GM19238 (cell line): ENCODE measurements at regions not wholly inside any gene's neighbourhood (a gene's known extent, or its start where the extent isn't known, plus 50 kb on each side); places are given as distances from the start of the nearest gene placed in this dataset.
"Not testable (repeated sequence)": the region's sequence is repeated elsewhere in the genome, so short reads cannot be mapped to it uniquely, and the experiment has no call there.

Source experiments
- DNase-seq: peaks from one replicate; pipeline ENCODE4 v3.0.0; 2011; ENCODE audit warnings: low spot score; ENCODE audit not compliant: insufficient read length

DNA sequence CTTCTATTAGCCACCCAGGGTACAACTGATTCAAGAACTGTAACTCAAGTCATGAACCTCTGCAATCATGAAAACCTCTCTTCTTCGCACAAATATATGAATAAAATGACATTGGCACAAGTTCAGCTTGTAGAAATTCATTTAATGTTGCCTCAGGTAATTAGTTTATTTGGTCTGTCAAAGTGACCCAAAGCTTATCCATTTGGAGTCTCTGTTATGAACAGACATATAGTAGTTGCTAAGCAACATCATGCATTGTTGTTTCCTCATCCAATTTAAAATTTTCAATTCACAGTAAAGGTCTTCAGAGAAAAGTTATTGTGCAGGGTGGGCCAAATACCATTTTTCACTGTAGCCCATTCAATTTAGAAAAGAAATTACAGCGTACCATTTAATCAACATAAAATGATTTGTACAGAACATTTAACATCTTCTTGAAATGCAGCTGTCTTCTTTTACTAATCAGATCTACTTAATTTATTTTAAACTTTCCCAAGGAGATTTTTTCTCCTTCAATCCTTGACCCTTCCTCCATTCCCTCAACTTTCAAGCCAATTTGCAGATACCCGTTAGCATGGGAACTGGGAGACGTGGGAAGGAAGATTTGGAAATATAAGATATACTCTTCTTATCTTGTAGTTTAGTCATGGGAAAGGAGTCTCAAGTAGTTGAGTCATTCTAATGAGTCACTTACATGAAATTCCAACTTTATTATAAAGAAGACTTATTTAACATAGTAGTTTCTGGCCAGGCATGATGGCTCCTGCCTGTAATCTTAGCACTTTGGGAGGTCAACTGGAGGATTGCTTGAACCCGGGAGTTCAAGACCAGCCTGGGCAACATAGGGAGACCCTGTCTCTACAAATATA lies 231.3 kb downstream of the ATPSCKMT start:
- no peak for DNase-seq

DNA sequence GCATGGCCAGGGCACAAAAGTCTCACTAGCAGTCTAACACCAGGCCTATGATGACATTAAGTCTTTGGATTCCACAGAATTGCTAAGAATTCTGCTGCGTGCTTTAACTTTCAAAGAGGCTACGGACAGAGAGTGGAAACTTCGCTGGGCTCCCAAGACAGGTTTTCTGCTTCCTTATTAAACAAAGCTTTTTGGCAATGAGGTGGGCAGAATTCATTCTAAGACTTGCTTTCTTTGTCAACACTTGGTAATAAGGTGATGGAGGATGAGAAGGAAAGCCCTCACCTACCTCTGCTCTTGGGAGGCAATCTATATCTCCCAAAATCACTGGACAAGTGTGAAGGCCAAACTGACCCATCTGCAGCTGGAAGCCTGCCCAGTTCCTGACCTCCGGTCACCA lies 231.9 kb downstream of the ATPSCKMT start:
- no peak for DNase-seq

DNA sequence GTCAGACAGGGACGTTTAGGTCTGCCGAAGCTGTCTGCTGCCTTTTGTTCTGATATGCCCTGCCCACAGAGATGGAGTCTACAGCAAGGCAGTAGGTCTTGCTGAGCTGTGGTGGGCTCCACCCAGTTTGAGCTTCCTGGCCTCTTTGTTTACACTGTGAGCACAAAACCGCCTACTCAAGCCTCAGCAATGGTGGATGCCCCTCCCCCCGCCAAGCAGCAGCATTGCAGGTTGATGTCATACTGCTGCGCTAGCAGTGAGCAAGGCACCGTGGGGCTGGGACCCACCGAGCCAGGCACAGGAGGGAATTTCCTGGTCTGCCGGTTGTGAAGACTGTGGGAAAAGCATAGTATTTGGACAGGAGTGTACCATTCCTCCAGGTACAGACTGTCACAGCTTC lies 233.1 kb downstream of the ATPSCKMT start:
- not testable (repeated sequence) for DNase-seq

DNA sequence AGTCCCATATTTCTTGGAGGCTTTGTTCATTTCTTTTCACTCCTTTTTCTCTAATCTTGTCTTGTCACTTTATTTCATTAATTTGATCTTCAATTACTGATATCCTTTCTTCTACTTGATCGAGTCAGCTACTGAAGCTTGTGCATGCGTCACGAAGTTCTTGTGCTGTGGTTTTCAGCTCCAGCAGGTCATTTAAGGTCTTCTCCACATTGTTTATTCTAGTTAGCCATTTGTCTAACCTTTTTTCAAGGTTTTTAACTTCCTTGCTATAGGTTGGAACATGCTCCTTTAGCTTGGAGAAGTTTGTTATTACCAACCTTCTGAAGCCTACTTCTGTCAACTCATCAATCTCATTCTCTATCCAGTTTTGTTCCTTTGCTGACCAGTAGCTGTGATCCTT lies 234.0 kb downstream of the ATPSCKMT start:
- DNase-seq = not testable (repeated sequence)

DNA sequence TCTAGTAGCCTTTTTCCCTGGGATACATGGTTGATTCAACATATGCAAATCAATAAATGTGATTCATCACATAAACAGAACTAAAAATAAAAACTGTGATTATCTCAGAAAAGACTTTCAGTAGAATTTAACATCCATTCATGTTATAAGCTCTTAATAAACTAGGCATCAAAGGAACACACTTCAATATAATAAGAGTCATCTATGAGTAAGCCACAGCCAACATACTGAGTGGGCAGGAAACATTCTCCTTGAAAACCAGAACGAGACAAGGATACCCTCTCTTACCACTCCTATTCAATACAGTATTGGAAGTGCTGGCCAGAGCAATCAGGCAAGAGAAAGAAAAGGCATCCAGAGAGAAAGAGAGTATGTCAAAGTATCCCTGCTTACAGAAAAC lies 239.9 kb downstream of the ATPSCKMT start:
- DNase-seq = no peak

DNA sequence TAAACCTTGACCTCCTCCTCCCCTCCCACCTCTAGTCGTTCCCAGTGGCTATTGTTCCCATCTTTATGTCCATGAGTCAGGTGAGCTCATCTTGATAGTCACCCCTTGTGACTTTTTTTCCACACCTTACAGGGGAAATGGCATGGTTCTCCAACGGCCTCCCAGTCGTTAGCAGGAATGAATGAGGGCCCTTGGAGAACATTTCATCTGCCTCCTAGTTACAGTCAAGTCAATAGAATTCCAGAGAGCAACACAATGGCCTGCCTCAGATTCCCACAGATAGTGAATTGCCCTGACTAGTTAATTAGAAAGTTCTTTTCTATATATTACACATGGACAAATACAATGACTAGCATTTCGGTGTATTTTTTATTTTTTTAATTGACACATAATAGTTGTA lies 262.6 kb downstream of the ATPSCKMT start:
- no peak for DNase-seq

DNA sequence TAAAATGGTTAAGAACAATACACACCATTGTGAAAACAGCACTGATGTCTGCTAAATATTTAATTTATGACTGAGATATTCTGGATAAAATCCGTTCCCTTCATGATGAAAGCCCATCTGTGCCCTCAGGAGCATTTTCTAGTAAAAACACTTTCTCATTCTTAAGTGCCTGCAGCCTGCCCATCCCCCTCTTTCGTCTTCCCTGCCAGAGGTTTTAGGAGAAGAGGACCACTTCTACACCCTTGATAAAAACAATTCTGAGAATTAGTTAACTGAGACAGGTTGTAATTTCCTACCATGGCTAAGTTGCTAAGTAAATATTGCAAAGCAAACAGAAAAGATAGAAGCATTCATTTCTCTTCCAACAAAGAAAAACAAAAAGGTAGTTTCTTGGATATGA lies 272.6 kb downstream of the ATPSCKMT start:
- no peak for DNase-seq

DNA sequence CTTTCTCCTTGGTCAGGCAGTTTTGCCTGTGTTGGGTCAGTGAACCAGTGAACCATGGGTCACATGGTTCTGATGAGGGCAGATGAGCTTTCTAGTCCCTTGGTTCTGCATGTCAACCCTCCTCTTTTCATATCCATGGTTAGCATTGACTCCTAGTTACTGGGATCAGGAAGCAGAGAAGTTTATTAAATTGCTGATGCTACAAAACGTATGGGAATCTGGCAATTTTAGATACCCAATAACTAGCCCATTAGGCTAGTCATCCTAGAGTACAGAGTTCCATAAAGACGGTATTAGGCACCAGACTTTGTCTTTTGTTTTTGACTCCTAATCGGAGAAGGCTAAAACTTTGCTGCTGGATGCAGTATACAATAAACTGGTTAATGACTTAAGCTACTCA lies 273.1 kb downstream of the ATPSCKMT start:
- no peak for DNase-seq

DNA sequence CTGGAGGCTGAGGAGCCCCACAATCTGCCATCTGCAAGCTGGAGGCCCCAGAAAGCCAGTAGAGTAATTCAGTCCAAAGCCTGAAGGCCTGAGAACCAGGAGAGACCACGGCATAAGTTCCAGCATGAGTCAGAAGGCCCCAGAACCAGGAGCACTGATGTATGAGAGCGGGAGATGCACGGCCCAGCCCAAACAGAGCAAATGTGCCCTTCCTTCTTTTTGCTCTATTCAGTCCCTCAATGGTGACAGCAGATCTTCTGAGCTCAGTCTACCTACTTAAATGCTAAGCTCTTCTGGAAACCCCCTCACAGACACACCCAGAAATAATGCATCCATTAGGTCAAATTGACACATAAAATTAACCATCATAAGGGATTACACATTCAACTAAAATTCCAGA lies 277.6 kb downstream of the ATPSCKMT start:
- no peak for DNase-seq

DNA sequence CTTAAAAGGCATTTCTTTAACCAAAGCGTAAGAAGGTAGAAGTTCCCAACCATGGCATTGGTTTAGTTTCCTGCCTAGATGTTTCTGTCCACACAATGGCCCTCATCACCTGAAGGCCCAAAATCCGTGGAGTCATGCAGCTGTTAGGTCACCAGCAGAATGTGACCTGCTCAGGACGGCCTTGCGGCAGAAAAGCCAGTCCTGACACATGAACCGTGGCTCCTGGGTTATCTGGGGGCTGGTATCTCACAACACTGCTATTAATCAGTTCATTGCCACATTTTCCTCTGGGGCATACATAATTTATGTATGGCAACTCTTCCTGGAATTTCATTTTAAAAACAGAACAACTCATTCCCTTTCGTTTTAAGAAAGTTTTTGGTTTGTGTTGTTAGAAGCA lies 278.4 kb downstream of the ATPSCKMT start:
- no peak for DNase-seq

DNA sequence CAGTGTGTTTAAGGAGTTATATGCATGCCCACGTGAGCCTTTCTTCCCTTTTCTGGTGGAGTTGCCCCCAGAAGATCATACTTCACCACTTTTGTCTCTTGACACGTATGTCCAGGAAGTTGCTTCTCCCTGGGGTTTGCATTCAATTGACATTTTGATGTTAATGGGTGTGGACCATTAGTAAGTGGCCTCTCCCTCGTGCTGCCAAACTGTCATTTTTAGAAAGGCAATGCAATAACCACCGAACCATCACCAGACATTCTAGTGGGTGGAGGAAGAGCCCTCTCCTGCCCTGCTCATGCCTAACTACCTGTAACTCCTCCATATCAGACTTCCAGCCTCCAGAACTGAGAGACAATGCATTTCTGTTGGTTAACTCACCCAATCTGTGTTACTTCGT lies 290.8 kb downstream of the ATPSCKMT start:
- DNase-seq = no peak

DNA sequence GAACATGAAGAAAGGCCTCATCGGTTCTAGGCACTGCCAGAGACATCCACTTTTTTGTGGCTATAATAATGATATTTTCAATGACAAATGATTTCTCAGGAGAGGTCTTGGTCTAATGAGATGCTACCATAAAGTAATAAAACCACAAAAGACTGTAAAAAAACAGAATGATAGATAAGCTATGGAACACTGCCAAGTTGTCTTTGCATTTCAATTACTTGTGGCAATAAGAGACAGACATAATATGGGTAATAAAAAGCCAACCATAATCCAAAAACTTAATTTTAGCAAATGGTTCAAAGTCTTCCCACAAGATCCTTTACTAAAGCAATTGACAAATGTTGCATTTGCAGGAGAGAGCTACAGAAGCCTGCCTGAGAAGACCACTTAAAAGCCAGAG lies 292.5 kb downstream of the ATPSCKMT start:
- DNase-seq = no peak

DNA sequence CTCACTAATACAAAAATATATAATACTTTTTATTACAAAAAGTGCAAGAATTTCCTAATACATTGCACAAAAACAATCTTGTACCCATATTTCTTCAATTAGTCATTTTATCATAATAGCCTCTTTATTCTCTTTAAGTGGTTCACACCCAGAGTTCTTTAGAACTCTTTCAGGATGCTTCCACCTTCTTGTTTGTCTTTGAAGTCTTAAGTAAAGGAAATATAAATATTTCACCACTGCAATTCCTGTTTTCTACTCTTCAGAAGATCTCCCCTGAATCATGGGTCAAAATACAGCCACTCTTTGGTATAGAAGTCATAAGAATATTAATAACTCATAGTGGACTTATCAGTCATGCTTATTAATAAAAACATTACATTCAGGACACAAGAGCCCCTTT lies 293.0 kb downstream of the ATPSCKMT start:
- DNase-seq = no peak

DNA sequence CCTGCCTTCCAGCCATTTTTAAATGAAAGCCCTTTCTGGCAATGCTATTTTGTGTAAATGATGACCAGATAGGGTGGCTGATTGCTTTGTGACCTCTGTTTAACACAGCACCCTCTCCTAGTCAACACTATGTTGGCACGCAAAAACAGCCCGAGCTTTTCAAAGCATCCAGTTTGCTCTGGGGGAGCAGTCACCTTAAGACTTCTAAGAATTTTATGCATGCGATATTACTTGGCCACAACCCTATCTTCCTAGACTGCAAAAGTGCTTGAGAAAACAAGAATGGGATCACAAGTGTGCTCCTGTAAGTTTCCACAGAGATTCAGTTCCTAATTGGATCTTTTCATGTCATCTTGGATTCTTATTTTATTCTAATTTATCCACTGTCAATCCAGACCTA lies 294.1 kb downstream of the ATPSCKMT start:
- no peak for DNase-seq

DNA sequence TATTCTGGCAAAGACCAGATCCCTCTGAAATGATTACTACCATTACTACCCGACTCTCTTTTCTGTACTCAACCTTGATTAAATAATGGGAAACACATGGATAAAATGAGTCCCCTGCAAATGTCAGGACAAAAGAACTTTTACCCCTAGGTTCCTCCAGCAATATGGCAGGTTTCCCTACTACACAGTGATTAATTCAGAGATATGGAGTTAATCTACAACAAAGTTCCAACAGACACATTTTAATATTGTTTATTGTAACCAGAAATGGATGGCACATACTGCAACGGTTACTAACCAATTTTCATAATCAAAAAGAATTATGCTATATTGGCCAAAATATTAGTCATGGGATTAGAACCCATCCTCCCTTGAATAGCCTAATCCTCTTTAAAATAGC lies 294.8 kb downstream of the ATPSCKMT start:
- no peak for DNase-seq

DNA sequence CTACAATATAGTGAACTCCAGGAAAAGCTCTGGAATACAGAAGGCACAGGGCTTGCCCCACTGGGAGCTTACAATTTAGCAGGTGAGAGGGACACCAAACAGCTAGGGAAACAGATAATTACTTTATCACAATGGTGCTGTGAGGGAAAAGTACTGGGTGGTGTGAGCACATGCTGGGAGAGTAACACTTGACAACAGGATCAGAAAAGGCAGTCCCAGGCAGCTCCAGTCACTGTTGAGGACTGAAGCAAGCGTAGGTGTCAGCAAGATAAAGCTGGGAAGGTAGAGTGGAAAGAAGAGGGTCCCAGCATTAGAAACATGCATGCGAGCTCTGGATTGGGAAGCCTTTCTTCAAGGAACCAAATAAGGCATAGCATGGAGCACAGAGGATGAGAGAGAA lies 296.0 kb downstream of the ATPSCKMT start:
- DNase-seq = no peak

DNA sequence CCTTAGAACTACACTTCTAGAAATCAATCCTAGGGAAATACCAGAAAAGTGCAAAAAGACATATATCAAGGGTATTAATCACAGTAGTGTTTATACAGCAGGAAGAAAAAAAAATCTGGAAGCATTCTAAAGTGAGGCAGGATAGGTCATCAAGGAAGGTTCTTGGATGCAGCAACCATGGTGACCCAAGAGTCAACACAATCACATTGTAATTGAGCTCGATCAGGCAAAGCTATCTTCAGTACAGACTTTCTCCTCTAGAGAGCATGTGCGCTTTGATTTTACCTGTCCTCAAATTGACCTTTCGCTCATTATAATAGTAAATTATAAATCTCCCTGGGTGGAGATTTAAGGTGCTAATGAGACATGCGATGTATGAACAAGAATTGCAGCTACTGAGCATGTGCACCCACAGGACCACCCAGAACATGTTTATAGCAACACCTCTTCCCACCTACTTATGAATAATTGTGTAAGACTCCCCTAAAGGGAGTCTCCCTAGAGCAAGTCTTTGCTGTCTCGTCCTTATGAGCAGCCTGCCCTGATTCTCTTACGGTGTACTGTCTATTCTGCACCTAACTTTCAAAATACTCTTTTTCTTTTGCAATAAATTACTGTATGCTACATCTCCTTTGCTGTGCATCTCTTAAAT lies 297.7 kb downstream of the ATPSCKMT start:
- no peak for DNase-seq

DNA sequence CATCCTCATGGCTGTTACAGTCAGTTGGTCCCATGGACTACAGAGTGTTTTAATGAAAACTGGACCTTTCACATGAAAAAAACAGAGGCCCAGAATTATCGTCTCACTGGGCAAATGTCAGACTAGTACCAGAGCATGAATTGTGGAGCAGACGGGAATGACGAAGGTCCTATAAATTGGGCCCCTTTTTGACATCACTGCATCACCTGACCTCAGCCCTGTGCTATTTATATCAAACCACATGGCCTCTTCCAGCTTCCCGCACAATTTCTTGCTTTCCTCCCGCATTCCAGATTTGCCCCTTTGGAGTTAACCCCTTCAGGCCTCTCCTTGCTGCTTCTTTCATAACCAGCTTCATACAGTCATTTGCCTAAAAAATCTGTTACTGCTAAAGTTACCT lies 301.7 kb downstream of the ATPSCKMT start:
- DNase-seq = no peak

DNA sequence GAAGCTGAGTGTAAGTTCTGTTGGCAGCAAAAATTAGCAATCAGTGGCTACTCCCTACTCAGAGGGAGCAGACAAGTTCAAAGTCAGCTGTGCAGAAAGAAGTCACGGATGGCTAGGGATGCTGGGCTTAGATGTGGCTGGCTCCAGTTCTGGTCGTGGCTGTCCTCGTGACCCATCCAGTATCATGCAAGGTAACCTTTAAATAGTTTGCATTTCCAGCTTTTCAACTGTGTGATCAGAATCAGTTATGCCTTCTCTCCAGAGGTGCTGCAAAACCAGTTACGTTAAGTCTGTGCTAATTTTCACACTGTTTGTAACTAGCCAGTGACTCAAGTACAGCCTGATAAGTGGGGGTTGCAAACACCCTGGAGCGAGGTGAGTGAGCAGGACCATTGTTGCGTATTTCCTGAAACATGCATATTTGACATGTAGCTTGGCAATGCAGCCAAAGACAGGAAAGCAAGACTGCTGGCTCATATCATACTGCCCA lies 302.4 kb downstream of the ATPSCKMT start:
- no peak for DNase-seq

DNA sequence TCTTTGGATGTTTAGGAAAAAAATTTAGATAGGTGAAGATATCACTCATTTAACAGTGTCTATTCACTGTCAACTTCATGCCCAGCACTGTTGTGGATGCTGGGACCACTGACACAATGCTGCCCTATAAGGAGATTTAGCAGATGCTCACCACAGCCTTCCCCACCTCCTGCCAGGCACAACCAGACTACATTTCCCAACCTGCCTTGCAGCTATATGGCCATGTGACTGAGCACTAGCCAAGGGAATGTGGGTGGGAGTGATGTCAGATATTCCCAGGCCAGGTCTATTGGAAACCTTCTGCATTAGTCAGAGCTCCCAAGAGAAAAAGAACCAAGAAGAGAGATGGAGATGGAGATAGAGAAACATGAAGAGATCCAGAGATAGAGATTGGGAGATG lies 302.6 kb upstream of the TAS2R1 start:
- no peak for DNase-seq

DNA sequence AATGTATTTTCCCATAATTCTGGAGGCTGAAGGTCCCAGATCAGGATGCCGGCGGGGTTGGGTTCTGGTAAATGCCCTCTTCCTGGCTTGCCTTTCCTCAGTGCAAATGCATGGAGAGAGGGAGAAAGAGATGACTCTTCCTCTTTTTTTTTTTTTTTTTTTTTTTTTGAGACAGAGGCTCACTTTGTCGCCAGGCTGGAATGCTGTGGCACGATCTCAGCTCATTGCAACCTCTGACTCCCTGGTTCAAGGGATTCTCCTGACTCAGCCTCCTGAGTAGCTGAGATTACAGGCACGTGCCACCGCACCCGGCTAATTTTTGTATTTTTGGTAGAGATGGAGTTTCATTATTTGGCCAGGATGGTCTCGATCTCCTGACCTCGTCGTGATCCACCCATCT lies 300.0 kb upstream of the TAS2R1 start:
- no peak for DNase-seq

DNA sequence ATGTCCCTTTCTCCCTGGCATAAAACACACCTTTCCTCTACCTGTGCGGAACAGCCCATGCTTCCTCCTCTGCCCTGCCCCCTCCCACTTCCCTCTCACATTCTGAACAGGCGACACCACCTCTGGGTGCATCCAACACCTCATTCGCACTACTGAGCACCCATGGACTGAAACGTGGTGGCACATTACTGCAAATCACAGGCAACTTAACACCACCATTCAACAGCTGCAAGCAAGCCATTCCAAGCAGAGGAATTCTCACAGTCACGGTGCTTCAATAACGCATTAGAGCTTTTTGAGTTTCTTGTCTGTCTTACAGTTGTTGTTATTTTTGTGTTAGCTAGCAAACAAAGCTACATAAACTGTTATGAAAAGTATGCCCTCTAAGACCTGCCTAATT lies 298.2 kb upstream of the TAS2R1 start:
- DNase-seq = no peak

DNA sequence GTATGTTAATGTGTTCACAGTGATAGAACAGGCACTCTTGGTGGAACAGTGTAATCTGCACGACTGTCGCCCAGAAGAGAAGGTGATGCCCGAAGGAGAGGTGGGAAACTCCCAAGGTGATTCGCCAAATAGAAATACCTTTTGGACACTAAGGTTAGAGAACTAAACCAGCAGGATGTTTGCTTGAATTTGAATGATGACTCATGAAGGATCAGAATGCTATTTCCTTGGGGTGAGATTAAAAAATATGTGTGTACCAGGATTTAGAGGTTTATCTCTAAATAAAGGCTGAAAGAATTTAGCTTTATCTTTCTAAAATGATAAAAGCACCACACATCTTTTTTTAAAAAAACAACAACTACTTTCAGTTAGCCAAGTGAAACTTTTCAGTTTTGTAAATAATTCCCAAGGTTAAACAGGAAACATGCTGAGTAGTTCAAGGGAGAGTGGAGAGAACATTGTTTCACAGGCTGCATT lies 297.4 kb upstream of the TAS2R1 start:
- no peak for DNase-seq
